Astrocyte (in vitro differentiated cells and primary cell): ENCODE measurements at regions not wholly inside any gene's neighbourhood (a gene's known extent, or its start where the extent isn't known, plus 50 kb on each side); places are given as distances from the start of the nearest gene placed in this dataset.

Experiments
- DNase-seq: peaks from one replicate; pipeline ENCODE4 v3.0.0-alpha.2; 2010; ENCODE audit warnings: low read depth
- FAIRE-seq: peaks from 2 replicates; lab custom pipeline; 2011; peaks lifted over from hg19 to GRCh38; lab: Jason Lieb, UNC
- H2AFZ ChIP-seq: 2 replicates; pipeline ENCODE4 v1.6.0; 2012; ENCODE audit warnings: low read depth, low read length, inconsistent platforms
- H3K27ac ChIP-seq: 2 replicates; pipeline ENCODE4 v1.5.1; 2011; ENCODE audit warnings: low read depth, low read length, inconsistent platforms
- H3K27me3 ChIP-seq: 2 replicates; pipeline ENCODE4 v1.6.0; 2011; ENCODE audit warnings: low read length, inconsistent platforms; ENCODE audit not compliant: insufficient read depth
- H3K36me3 ChIP-seq: 2 replicates; pipeline ENCODE4 v1.5.1; 2011; ENCODE audit warnings: low read length, inconsistent platforms; ENCODE audit not compliant: insufficient read depth
- H3K4me1 ChIP-seq: 2 replicates; pipeline ENCODE4 v1.5.1; 2011; ENCODE audit warnings: low read length, inconsistent platforms; ENCODE audit not compliant: insufficient read depth
- H3K4me2 ChIP-seq: 2 replicates; pipeline ENCODE4 v1.6.0; 2012; ENCODE audit warnings: low read length, inconsistent platforms
- H3K4me3 ChIP-seq: 2 replicates; pipeline ENCODE4 v1.5.1; 2011; ENCODE audit warnings: low read depth, mild to moderate bottlenecking, low read length, inconsistent platforms; ENCODE audit not compliant: insufficient read depth
- H3K79me2 ChIP-seq: 2 replicates; pipeline ENCODE4 v1.6.0; 2012; ENCODE audit warnings: mild to moderate bottlenecking, low read length, inconsistent platforms; ENCODE audit not compliant: insufficient read depth
- H3K9ac ChIP-seq: 2 replicates; pipeline ENCODE4 v1.6.0; 2012; ENCODE audit warnings: mild to moderate bottlenecking, low read length, inconsistent platforms
- H3K9me3 ChIP-seq: 2 replicates; pipeline ENCODE4 v1.5.1; 2012; ENCODE audit warnings: low read depth, mild to moderate bottlenecking, low read length, inconsistent platforms; ENCODE audit not compliant: insufficient read depth
- H4K20me1 ChIP-seq: 2 replicates; pipeline ENCODE4 v1.6.0; 2012; ENCODE audit warnings: low read length, inconsistent platforms; ENCODE audit not compliant: insufficient read depth
- H3K27ac Mint-ChIP-seq: one replicate; pipeline ENCODE4 v1.8.0; 2021; ENCODE audit warnings: mild to moderate bottlenecking, mixed read lengths; ENCODE audit not compliant: unreplicated experiment
- H3K27me3 Mint-ChIP-seq: one replicate; pipeline ENCODE4 v1.8.0; 2021; ENCODE audit warnings: low read depth, mixed read lengths; ENCODE audit not compliant: unreplicated experiment
- H3K36me3 Mint-ChIP-seq: one replicate; pipeline ENCODE4 v1.8.0; 2021; ENCODE audit warnings: low read depth, mixed read lengths; ENCODE audit not compliant: unreplicated experiment
- H3K4me1 Mint-ChIP-seq: one replicate; pipeline ENCODE4 v1.8.0; 2021; ENCODE audit warnings: low read depth, mixed read lengths; ENCODE audit not compliant: unreplicated experiment
- H3K4me3 Mint-ChIP-seq: one replicate; pipeline ENCODE4 v1.8.0; 2021; ENCODE audit warnings: mild to moderate bottlenecking, moderate library complexity, mixed read lengths; ENCODE audit not compliant: unreplicated experiment
- H3K9me3 Mint-ChIP-seq: one replicate; pipeline ENCODE4 v1.8.0; 2021; ENCODE audit warnings: mild to moderate bottlenecking, mixed read lengths; ENCODE audit not compliant: unreplicated experiment
- CTCF ChIP-seq: IDR thresholded peaks from 2 replicates; pipeline ENCODE4 v1.5.1; 2011; ENCODE audit warnings: low read depth, mild to moderate bottlenecking, inconsistent platforms, low read length, moderate library complexity; ENCODE audit not compliant: insufficient read depth
- EZH2 ChIP-seq: IDR thresholded peaks from 2 replicates; pipeline ENCODE4 v1.6.1; 2012; ENCODE audit warnings: mild to moderate bottlenecking, low read length, inconsistent platforms; ENCODE audit not compliant: insufficient read depth

- DNase-seq (no peak), FAIRE-seq (no peak)
- Mint-ChIP-seq H3K4me1 (no peaks in the 10 kb centered on the region), H3K9me3 (no peaks in the 10 kb centered on the region), H3K27ac (no peak overlapping the region), H3K4me3 (no peak overlapping the region), H3K27me3 (no peaks in the 10 kb centered on the region), H3K36me3 (no peaks in the 10 kb centered on the region)
- TF ChIP-seq EZH2, result no peak
- no peak for TF ChIP-seq CTCF
- no peak overlapping the region for H3K4me2 ChIP-seq
- H3K36me3 ChIP-seq, result no peaks in the 10 kb centered on the region
- no peaks in the 10 kb centered on the region for H3K27me3 ChIP-seq
- H3K9me3 ChIP-seq, result no peaks in the 10 kb centered on the region
- H3K9ac ChIP-seq, result no peak overlapping the region
- H3K4me1 ChIP-seq, result no peaks in the 10 kb centered on the region
- no peak overlapping the region for H2AFZ ChIP-seq
- no peaks in the 10 kb centered on the region for H4K20me1 ChIP-seq
- H3K27ac ChIP-seq, result no peak overlapping the region
- H3K4me3 ChIP-seq, result no peak overlapping the region
- no peaks in the 10 kb centered on the region for H3K79me2 ChIP-seq
These were observed 307.4 kb upstream of the ADGRL2 start for GRCh38 chr1:81493102-81493869.

- Mint-ChIP-seq H3K36me3 (no peaks in the 10 kb centered on the region), H3K27me3 (no peaks in the 10 kb centered on the region), H3K4me3 (no peak overlapping the region), H3K27ac (no peak overlapping the region), H3K4me1 (no peaks in the 10 kb centered on the region), H3K9me3 (no peaks in the 10 kb centered on the region)
- Histone ChIP-seq H3K27ac (no peak overlapping the region), H3K79me2 (no peaks in the 10 kb centered on the region), H3K4me3 (no peak overlapping the region), H3K4me1 (no peaks in the 10 kb centered on the region), H3K27me3 (no peaks in the 10 kb centered on the region), H4K20me1 (no peaks in the 10 kb centered on the region), H3K9me3 (no peaks in the 10 kb centered on the region), H3K9ac (no peak overlapping the region), H2AFZ (no peak overlapping the region), H3K4me2 (no peak overlapping the region), H3K36me3 (no peaks in the 10 kb centered on the region)
- DNase-seq, result no peak
- TF ChIP-seq CTCF, result no peak
- no peak for TF ChIP-seq EZH2
- no peak for FAIRE-seq
These were observed 308.1 kb upstream of the ADGRL2 start for GRCh38 chr1:81492628-81493027.

GRCh38 chr1:81490614-81491013 is 310.1 kb upstream of the ADGRL2 start:
- Histone ChIP-seq H3K4me1 (no peaks in the 10 kb centered on the region), H3K27ac (no peak overlapping the region), H4K20me1 (no peaks in the 10 kb centered on the region), H3K9me3 (no peaks in the 10 kb centered on the region), H3K4me2 (no peak overlapping the region), H3K27me3 (no peaks in the 10 kb centered on the region), H3K36me3 (no peaks in the 10 kb centered on the region), H3K9ac (no peak overlapping the region), H3K4me3 (no peak overlapping the region), H2AFZ (no peak overlapping the region), H3K79me2 (no peaks in the 10 kb centered on the region)
- FAIRE-seq, result no peak
- no peak for DNase-seq
- Mint-ChIP-seq H3K4me3 (no peak overlapping the region), H3K27me3 (no peaks in the 10 kb centered on the region), H3K27ac (no peak overlapping the region), H3K36me3 (no peaks in the 10 kb centered on the region), H3K9me3 (peaks cover 2% of the 10 kb centered on the region), H3K4me1 (no peaks in the 10 kb centered on the region)
- TF ChIP-seq CTCF (no peak), EZH2 (no peak)
